Thymus (tissue), 11 donors: ENCODE measurements at regions not wholly inside any gene's neighbourhood (a gene's known extent, or its start where the extent isn't known, plus 50 kb on each side); places are given as distances from the start of the nearest gene placed in this dataset.

Experiments used
- DNase-seq, 9 donors: peaks; one replicate each; pipeline ENCODE4 v3.0.0-alpha.2; 2013; ENCODE audit warnings: low spot score in 9 of 9, low read depth in 6 of 9, missing footprints in 1 of 9
- H3K27ac ChIP-seq, 2 donors: one replicate each; pipeline ENCODE4 v1.5.1; 2013; ENCODE audit warnings: control low read depth in 1 of 2, low read depth in 1 of 2, low read length in 1 of 2, mild to moderate bottlenecking in 1 of 2, moderate library complexity in 1 of 2
- H3K27me3 ChIP-seq, 2 donors: one replicate each; pipeline ENCODE4 v1.5.1; 2013; ENCODE audit warnings: low read length in 1 of 2; ENCODE audit not compliant: control insufficient read depth in 2 of 2, insufficient read depth in 1 of 2
- H3K36me3 ChIP-seq, 2 donors: one replicate each; pipeline ENCODE4 v1.5.1; 2013; ENCODE audit warnings: low read length in 1 of 2, mild to moderate bottlenecking in 1 of 2, moderate library complexity in 1 of 2; ENCODE audit not compliant: control insufficient read depth in 2 of 2, insufficient read depth in 2 of 2
- H3K4me1 ChIP-seq, 2 donors: one replicate each; pipeline ENCODE4 v1.5.1; 2013; ENCODE audit warnings: low read length in 2 of 2; ENCODE audit not compliant: control insufficient read depth in 2 of 2, insufficient read depth in 2 of 2
- H3K4me3 ChIP-seq, 2 donors: one replicate each; pipeline ENCODE4 v1.5.1; 2013; ENCODE audit warnings: low read length in 2 of 2, control low read depth in 1 of 2, mild to moderate bottlenecking in 1 of 2
- H3K9me3 ChIP-seq, 2 donors: one replicate each; pipeline ENCODE4 v1.5.1; 2013; ENCODE audit warnings: low read length in 1 of 2, mild to moderate bottlenecking in 1 of 2; ENCODE audit not compliant: control insufficient read depth in 2 of 2, insufficient read depth in 1 of 2
- WGBS: extraction: QIAGEN DNeasy Blood & Tissue Kit; methylation state at CpG from one replicate; pipeline ENCODE4 v1.1.7; 2013; 5-methylcytosine and 5-hydroxymethylcytosine counted together
- donor health status: healthy.

- no peaks in the 10 kb centered on the region for H3K36me3 ChIP-seq
- no peak overlapping the region for H3K27ac ChIP-seq
- DNase-seq, result no peak
- no peak overlapping the region for H3K4me3 ChIP-seq
- H3K4me1 ChIP-seq, result no peaks in the 10 kb centered on the region
- no peaks in the 10 kb centered on the region for H3K9me3 ChIP-seq
- H3K27me3 ChIP-seq, result no peaks in the 10 kb centered on the region
Observed at GRCh38 chr2:138333121-138333520, 168.4 kb upstream of the SPOPL start.

GRCh38 chr2:138333677-138334076, 167.9 kb upstream of the SPOPL start:
- Histone ChIP-seq H3K9me3 (no peaks in the 10 kb centered on the region), H3K4me1 (no peaks in the 10 kb centered on the region), H3K4me3 (no peak overlapping the region), H3K36me3 (no peaks in the 10 kb centered on the region), H3K27me3 (no peaks in the 10 kb centered on the region), H3K27ac (no peak overlapping the region)
- no peak for DNase-seq
- WGBS, result 97% methylated on average over 1 of the region's 1 CpG

- WGBS, result 90% methylated on average over 3 of the region's 3 CpGs
- DNase-seq, result no peak
Observed at GRCh38 chr2:138334323-138334722, 167.2 kb upstream of the SPOPL start.

GRCh38 chr2:138335036-138335435, 166.5 kb upstream of the SPOPL start:
- no peak for DNase-seq
- H3K4me3 ChIP-seq, result no peak overlapping the region
- H3K27me3 ChIP-seq, result no peaks in the 10 kb centered on the region
- H3K27ac ChIP-seq, result no peak overlapping the region
- no peaks in the 10 kb centered on the region for H3K36me3 ChIP-seq
- peaks cover 0 to 4% of the 10 kb centered on the region in 2 donors for H3K9me3 ChIP-seq
- H3K4me1 ChIP-seq, result no peaks in the 10 kb centered on the region

More at GRCh38 chr2:138334323-138334722, 167.2 kb upstream of the SPOPL start:
- H3K27ac ChIP-seq, result no peak overlapping the region
- H3K4me1 ChIP-seq, result no peaks in the 10 kb centered on the region
- no peaks in the 10 kb centered on the region for H3K27me3 ChIP-seq
- no peaks in the 10 kb centered on the region for H3K9me3 ChIP-seq
- no peak overlapping the region for H3K4me3 ChIP-seq
- no peaks in the 10 kb centered on the region for H3K36me3 ChIP-seq

GRCh38 chr2:138336146-138336545, 165.4 kb upstream of the SPOPL start:
- no peak overlapping the region for H3K4me3 ChIP-seq
- no peak for DNase-seq
- WGBS, result 96% methylated on average over 2 of the region's 2 CpGs

GRCh38 chr2:138355244-138355643, 146.3 kb upstream of the SPOPL start:
- DNase-seq, result no peak
- Histone ChIP-seq H3K27ac (no peak overlapping the region), H3K9me3 (no peaks in the 10 kb centered on the region), H3K36me3 (no peaks in the 10 kb centered on the region), H3K4me3 (no peak overlapping the region), H3K4me1 (no peaks in the 10 kb centered on the region), H3K27me3 (no peaks in the 10 kb centered on the region)
- whole genome bisulfite sequencing, result 96% methylated on average over 2 of the region's 2 CpGs

More at GRCh38 chr2:138336146-138336545, 165.4 kb upstream of the SPOPL start:
- no peaks in the 10 kb centered on the region for H3K4me1 ChIP-seq
- peaks cover 0 to 4% of the 10 kb centered on the region in 2 donors for H3K9me3 ChIP-seq
- no peaks in the 10 kb centered on the region for H3K27me3 ChIP-seq
- no peaks in the 10 kb centered on the region for H3K36me3 ChIP-seq
- no peak overlapping the region for H3K27ac ChIP-seq

GRCh38 chr2:138356178-138356577, 145.4 kb upstream of the SPOPL start:
- Histone ChIP-seq H3K4me1 (no peaks in the 10 kb centered on the region), H3K9me3 (no peaks in the 10 kb centered on the region), H3K27me3 (no peaks in the 10 kb centered on the region), H3K4me3 (no peak overlapping the region), H3K27ac (no peak overlapping the region), H3K36me3 (no peaks in the 10 kb centered on the region)
- no peak for DNase-seq
- WGBS, result 75% methylated on average over 4 of the region's 4 CpGs

GRCh38 chr2:138359532-138359931, 142.0 kb upstream of the SPOPL start:
- no peaks in the 10 kb centered on the region for H3K9me3 ChIP-seq
- no peak overlapping the region for H3K27ac ChIP-seq
- no peaks in the 10 kb centered on the region for H3K27me3 ChIP-seq
- 94% methylated on average over 1 of the region's 1 CpG for WGBS
- no peak for DNase-seq
- H3K36me3 ChIP-seq, result no peaks in the 10 kb centered on the region
- H3K4me1 ChIP-seq, result no peaks in the 10 kb centered on the region
- H3K4me3 ChIP-seq, result no peak overlapping the region

GRCh38 chr2:138364554-138365162, 136.9 kb upstream of the SPOPL start:
- no peaks in the 10 kb centered on the region for H3K9me3 ChIP-seq
- no peak overlapping the region for H3K27ac ChIP-seq
- WGBS, result 96% methylated on average over 1 of the region's 1 CpG
- no peak for DNase-seq
- no peaks in the 10 kb centered on the region for H3K4me1 ChIP-seq
- no peak overlapping the region for H3K4me3 ChIP-seq
- no peaks in the 10 kb centered on the region for H3K36me3 ChIP-seq
- no peaks in the 10 kb centered on the region for H3K27me3 ChIP-seq

- WGBS, result 95% methylated on average over 3 of the region's 3 CpGs
- no peaks in the 10 kb centered on the region for H3K27me3 ChIP-seq
- no peak for DNase-seq
- no peak overlapping the region for H3K27ac ChIP-seq
- H3K4me1 ChIP-seq, result no peaks in the 10 kb centered on the region
- H3K4me3 ChIP-seq, result no peak overlapping the region
- H3K9me3 ChIP-seq, result no peaks in the 10 kb centered on the region
- no peaks in the 10 kb centered on the region for H3K36me3 ChIP-seq
Observed at GRCh38 chr2:138365581-138365980, 136.0 kb upstream of the SPOPL start.
